ENCODE measurements at regions not wholly inside any gene's neighbourhood (a gene's known extent, or its start where the extent isn't known, plus 50 kb on each side); places are given as distances from the start of the nearest gene placed in this dataset.

DNA sequence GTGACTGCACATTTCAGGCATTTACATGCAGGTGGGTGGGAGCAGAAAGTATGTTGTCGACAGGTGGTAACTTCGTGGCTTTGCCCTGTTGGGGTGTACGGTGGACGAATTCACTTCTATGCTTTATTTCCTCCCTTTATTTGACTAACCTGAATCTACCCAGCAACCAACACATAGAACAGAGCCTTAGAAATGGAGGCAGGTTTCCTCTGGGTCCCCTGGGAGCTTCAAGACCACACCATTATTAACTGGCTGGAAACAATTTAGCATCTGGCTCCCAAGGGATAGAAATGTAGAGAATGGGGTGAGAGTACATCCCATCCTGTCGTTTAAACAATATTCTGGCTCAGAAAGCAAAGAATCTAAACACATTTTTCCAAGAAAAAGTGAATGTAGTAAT, 244.4 kb downstream of the DLEU7 start:
- H3K4me3 ChIP-seq (ENCODE audit: control insufficient read depth, low read depth, low read length): no peak overlapping the region

GRCh38 chr13:50599927-50600326, 243.6 kb downstream of the DLEU7 start:
- TF ChIP-seq, protein P1, sequence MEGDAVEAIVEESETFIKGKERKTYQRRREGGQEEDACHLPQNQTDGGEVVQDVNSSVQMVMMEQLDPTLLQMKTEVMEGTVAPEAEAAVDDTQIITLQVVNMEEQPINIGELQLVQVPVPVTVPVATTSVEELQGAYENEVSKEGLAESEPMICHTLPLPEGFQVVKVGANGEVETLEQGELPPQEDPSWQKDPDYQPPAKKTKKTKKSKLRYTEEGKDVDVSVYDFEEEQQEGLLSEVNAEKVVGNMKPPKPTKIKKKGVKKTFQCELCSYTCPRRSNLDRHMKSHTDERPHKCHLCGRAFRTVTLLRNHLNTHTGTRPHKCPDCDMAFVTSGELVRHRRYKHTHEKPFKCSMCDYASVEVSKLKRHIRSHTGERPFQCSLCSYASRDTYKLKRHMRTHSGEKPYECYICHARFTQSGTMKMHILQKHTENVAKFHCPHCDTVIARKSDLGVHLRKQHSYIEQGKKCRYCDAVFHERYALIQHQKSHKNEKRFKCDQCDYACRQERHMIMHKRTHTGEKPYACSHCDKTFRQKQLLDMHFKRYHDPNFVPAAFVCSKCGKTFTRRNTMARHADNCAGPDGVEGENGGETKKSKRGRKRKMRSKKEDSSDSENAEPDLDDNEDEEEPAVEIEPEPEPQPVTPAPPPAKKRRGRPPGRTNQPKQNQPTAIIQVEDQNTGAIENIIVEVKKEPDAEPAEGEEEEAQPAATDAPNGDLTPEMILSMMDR (IDR thresholded peaks at IDR 0.05; ENCODE audit: control insufficient read depth, insufficient read depth, low read depth, low read length, missing control alignments): no peak
- no peak overlapping the region for H3K4me3 ChIP-seq (ENCODE audit: control insufficient read depth, low read depth, low read length)
- no peak for DNase-seq (ENCODE audit: low read depth)

More for the DNA sequence above, 244.4 kb downstream of the DLEU7 start:
- TF ChIP-seq, protein P1 (IDR thresholded peaks at IDR 0.05; ENCODE audit: control insufficient read depth, insufficient read depth, low read depth, low read length, missing control alignments): no peak
- no peak for DNase-seq (ENCODE audit: low read depth)

GRCh38 chr13:50608370-50608769, 235.1 kb downstream of the DLEU7 start:
- TF ChIP-seq, protein P1 (IDR thresholded peaks at IDR 0.05; ENCODE audit: control insufficient read depth, insufficient read depth, low read depth, low read length, missing control alignments): no peak
- no peak overlapping the region for H3K4me3 ChIP-seq (ENCODE audit: control insufficient read depth, low read depth, low read length)
- no peak for DNase-seq (ENCODE audit: low read depth)

- TF ChIP-seq, protein P1 (IDR thresholded peaks at IDR 0.05; ENCODE audit: control insufficient read depth, insufficient read depth, low read depth, low read length, missing control alignments): no peak
- no peak overlapping the region for H3K4me3 ChIP-seq (ENCODE audit: control insufficient read depth, low read depth, low read length)
- DNase-seq (ENCODE audit: low read depth): no peak
Measured at GRCh38 chr13:50609011-50609410, 234.5 kb downstream of the DLEU7 start.

- DNase-seq (ENCODE audit: low read depth): no peak
- H3K4me3 ChIP-seq (ENCODE audit: control insufficient read depth, low read depth, low read length): no peak overlapping the region
- TF ChIP-seq, protein P1 (IDR thresholded peaks at IDR 0.05; ENCODE audit: control insufficient read depth, insufficient read depth, low read depth, low read length, missing control alignments): no peak
Measured at GRCh38 chr13:50610238-50610637, 233.3 kb downstream of the DLEU7 start.

DNA sequence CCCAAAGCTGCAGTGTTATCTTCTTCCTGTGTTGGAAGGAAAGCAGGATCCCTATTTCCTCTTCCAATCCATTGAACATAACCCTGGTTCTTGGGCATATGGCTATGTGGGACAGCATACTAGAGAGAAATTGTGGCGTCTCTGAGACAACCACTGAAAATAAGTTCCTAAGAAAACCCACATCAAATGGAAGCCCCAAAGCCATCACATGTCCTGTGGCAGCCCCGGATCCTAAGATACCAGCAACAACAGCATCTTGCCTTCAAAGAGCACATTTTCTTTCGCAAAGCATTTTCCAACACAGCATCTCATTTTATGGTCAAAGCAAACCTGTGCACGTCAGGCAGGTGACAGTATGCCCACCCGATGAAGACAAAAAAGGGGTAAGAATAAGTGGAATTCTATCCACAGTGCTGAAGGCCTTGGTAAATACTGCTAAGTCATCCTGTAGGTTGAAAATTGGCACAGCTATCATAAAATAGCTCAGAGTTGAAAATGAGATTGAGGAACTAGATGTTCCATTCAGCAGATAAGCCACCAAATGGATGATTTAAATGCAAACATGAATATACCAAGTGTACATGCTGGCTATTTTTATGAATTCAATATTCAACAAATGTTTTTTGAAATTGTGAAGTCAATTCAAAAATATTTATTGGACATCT, 232.2 kb downstream of the DLEU7 start:
- no peak for DNase-seq (ENCODE audit: low read depth)
- TF ChIP-seq, protein P1 (IDR thresholded peaks at IDR 0.05; ENCODE audit: control insufficient read depth, insufficient read depth, low read depth, low read length, missing control alignments): no peak
- no peak overlapping the region for H3K4me3 ChIP-seq (ENCODE audit: control insufficient read depth, low read depth, low read length)

Measured in AG09309 (cell line).